ENCODE measurements at regions not wholly inside any gene's neighbourhood (a gene's known extent, or its start where the extent isn't known, plus 50 kb on each side); places are given as distances from the start of the nearest gene placed in this dataset.

- TF ChIP-seq CTCF (optimal IDR thresholded peaks at IDR 0.05 in 1 of 3, IDR thresholded peaks at IDR 0.05 in 1 of 3, conservative IDR thresholded peaks at IDR 0.05 in 1 of 3; ENCODE audit: extremely low read depth in 1 of 3, insufficient read depth in 2 of 3, low read length in 3 of 3) (no peak), EZH2 (IDR thresholded peaks at IDR 0.05; ENCODE audit: low read length) (no peak)
Measured at GRCh38 chr12:98146487-98146886, 368.9 kb upstream of the TMPO start.

Measured in keratinocyte (primary cell).